Ovary (tissue), 3 donors: ENCODE measurements at regions not wholly inside any gene's neighbourhood (a gene's known extent, or its start where the extent isn't known, plus 50 kb on each side); places are given as distances from the start of the nearest gene placed in this dataset.
"Not testable (repeated sequence)": the region's sequence is repeated elsewhere in the genome, so short reads cannot be mapped to it uniquely, and the experiment has no call there.

Experiments
- CTCF ChIP-seq, 3 donors: fragments of 450-650 bp in 2 of 3; fragments of 200-600 bp in 1 of 3; IDR thresholded peaks; one replicate each; pipeline versions ENCODE4 v1.5.1 to v1.8.0; 2016 to 2022; ENCODE audit warnings: antibody characterized with exemption in 3 of 3, mild to moderate bottlenecking in 1 of 3
- EP300 ChIP-seq: sonication (generic); formaldehyde crosslinking; IDR thresholded peaks from one replicate; pipeline ENCODE4 v1.6.1; 2017; ENCODE audit warnings: antibody characterized with exemption
- POLR2A ChIP-seq: fragments of 450-650 bp; IDR thresholded peaks from one replicate; pipeline ENCODE4 v1.6.1; 2017; ENCODE audit warnings: antibody characterized with exemption, mild to moderate bottlenecking, moderate library complexity
- donor health status: DM: no; HTN: no; CAD: no.

DNA sequence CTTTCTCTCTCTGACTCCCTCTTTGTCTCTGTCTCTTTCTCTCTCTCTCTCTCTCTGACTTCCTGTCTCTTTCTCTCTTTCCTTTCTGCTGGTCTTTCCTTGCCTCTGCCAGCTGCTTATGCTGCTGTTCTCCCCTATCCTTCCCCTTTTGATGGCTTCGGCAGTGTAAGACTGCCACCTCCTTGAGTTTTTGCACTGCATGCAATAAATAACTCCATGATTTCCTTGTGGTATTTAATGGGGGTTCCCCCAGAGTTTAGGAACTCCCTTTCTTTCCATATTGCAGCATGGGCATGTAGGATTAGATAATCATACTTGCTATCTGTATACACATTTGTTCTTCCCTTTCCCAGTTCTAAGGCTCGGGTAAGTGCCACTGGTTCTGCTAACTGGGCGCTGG, 157.8 kb upstream of the BANK1 start:
- not testable (repeated sequence) for TF ChIP-seq CTCF (IDR thresholded peaks at IDR 0.05); POLR2A; EP300
